ENCODE measurements at regions not wholly inside any gene's neighbourhood (a gene's known extent, or its start where the extent isn't known, plus 50 kb on each side); places are given as distances from the start of the nearest gene placed in this dataset.
"Not testable (repeated sequence)": the region's sequence is repeated elsewhere in the genome, so short reads cannot be mapped to it uniquely, and the experiment has no call there.

DNA sequence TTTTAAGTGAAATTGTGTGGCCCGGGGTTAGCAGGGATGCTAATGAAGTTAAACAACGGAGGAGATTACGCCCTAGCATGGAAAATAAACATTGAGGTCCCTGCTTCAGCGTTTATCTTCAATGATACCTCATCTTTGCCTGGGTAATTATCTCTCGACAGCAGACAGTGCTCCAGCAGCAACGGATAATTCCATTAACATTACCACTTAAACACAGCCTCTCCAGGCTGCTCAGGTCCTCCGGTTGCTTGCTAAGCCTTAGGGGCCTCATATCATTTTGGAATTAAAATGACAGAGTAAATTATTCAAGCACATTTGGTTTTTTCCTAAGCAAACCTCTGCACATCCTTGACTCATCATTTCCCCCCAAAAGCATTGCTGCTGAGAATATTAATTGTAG is 281.5 kb upstream of the KLF3 start:
- DNase-seq = peak in 1 of 2 donors; percentile 42

DNA sequence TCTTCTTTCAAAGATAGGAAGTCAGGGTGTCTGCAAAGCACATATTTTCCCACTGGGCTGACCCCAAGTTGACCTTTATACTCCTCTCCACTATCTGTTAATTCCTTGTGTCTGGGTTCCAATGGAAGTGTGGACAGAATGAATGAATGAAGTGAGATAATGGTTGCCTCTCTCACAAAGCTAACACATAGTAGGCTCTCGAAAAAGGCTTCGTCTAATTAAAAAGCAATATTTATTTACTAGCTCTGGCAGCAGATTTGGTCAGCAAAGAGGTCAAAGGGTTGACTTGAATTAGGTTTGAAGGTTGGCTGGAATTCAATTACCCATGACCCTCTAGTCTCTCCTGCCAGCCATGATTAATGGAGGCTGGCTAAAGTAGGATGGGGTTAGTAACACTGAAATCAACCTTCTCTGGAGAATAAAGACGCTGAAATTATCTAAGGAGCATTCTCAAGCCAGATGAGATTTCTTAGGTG is 280.3 kb upstream of the KLF3 start:
- no peak for DNase-seq

DNA sequence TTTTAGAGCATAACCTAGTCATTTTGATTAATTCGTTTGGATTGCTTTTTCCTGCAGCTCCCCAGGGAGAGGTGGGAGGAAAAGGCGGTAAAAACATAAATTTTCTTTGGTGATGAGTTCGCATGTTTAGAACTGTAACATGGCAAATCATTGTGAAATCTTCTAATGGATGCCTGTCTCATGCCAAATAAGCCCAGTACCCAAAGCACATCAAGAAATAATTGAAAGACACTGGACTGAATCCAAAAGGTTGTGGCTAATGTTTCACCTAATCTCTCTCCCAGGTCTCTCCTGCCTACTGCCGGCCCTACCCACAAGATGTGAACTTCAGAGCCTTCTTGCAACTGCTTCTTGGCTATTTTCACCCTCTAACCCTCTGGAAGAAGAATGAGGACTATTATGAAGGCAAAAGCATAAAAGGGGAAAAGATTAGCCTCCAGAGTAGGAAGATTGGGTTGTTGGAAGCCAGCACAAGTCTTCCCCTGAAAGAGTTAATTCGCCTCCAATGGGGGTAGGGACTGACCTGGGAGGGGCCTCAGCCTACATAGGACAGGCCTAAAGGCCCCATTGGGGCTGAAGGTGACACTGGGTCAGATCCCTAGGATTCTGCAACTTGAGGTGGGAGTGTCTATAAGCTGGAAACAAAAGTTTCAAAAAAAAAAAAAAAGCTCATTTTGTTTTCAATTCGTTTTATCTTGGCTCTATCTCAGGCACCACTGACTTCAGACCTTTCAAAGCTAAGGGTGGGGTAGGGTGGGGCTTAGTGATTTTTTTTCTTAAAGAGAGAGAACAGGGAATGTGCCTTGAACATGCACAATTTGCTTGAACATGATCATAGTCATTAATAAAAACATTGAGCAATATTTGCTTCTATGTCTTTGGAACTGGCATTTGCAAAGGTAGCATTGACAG is 278.6 kb upstream of the KLF3 start:
- DNase-seq = no peak

DNA sequence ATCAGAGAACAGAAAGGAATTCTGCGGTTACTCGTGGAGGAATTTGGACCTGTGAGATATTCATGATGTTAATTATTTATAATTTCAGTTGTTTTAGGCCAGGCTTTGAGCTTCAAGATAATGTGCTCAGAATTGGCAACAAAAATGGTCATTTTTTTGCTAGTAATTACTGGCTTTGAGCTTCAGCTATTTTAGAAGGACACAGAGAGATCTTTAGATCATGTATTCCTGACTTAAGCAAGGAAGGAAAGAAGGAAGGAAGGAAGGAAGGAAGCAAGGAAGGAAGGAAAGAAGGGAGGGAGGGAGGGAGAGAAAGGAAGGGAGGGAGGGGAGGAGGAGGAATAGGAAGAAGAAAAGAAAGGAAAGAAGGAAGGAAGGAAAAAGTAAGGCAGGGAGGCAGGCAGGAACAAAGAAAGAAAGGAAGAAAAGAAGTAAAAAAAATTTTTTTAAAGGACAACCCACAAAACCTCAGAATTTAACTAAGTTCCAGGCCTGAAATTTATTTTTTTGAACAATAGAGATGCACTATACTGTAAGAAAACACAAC is 277.9 kb upstream of the KLF3 start:
- no peak for DNase-seq

DNA sequence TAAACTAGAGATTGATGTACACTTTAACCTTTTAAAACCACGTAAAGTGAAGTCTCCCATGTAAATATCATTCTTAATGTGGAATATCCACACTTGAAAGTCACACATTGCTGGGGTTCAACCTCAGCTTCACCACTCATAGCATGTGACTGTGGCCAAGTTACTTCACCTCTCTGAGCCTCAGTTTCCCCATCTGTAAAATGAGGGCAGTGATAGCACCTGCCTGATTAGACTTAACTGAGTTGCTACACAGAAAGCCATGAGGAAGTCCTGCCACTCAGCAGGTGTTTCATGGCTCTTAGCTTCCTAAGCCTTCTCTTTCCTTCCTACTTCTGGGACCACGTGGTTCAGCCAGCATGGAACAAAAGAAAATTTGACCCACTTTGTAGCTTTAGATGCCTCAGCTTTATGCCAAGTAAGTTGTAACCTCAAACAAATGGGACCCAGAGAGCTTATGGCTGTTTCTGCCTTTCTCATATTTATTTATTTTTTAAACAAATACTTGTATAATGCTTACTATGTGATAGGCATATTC is 277.3 kb upstream of the KLF3 start:
- DNase-seq = no peak

DNA sequence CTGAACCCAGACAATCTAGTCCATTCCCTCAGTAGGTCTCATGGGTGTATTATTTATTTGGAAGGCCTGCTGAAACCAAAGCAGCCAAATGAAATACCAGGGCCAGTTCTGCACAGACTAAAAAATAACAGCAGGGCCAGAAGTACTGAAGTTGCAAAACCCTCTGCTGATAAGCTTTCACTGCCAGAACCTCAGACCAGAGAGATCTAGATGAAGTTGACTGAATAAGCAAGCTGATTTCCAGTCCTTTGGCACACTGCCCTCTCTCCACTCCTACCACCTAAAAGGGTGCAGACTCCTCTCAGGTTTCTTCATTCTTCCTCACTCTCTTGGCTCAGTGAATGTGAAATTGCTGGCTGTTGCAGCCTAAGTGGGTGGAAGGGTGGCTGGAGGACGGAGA is 276.7 kb upstream of the KLF3 start:
- DNase-seq = peak; percentile 54 to 55

DNA sequence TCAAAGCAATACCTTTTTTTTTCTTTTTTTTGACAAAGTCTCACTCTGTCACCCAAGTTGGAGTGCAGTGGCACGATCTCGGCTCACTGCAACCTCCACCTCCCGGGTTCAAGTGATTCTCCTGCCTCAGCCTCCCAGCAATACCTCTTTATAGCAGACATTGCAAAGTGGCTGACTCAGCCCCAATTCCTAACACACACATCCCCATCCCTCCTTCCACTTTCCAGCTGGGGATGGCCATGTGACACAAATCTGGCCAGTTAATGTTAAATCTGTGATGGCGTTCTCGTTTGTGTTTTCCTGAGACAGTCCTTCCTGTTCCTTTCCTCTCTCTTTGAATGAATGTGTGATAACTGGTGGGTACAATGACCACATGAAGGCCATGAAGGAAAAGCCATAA is 276.2 kb upstream of the KLF3 start:
- no peak for DNase-seq

DNA sequence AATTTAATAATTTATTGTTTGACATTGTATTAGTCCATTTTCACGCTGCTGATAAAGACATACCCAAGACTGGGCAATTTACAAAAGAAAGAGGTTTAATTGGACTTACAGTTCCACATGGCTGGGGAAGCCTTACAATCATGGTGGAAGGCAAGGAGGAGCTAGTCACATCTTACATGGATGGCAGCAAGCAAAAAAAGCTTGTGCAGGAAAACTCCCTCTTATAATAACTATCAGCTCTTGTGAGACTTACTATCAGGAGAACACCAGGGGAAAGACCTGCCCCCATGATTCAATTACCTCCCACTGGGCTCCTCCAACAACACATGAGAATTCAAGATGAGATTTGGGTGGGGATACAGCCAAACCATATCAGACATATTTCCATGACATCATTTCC is 275.1 kb upstream of the KLF3 start:
- DNase-seq = not testable (repeated sequence)

DNA sequence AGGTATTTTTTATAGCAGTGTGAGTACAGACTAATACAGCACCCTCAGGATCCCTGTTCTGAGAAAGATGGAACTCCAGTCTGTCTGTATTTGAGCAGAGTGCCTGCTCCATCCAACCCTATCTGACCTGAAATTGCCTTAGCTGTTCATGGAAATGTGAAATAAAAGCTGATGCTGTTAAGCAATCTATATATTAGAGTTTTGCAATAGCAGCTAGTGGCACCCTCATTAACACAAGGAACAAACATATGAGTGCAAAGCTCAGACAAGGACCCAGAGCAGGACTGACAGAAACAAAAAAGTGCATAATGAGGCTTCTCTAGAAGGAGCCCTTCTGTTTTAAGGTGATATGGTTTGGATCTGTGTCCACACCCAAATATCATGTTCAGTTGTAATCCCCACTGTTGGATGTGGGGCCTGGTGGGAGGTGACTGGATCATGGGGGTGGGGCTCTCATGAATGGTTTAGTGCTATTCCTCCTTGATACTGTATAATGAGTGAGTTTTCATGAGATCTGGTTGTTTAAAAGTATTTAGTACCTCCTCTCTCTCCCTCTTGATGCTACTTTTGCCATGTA is 272.9 kb upstream of the KLF3 start:
- no peak for DNase-seq

DNA sequence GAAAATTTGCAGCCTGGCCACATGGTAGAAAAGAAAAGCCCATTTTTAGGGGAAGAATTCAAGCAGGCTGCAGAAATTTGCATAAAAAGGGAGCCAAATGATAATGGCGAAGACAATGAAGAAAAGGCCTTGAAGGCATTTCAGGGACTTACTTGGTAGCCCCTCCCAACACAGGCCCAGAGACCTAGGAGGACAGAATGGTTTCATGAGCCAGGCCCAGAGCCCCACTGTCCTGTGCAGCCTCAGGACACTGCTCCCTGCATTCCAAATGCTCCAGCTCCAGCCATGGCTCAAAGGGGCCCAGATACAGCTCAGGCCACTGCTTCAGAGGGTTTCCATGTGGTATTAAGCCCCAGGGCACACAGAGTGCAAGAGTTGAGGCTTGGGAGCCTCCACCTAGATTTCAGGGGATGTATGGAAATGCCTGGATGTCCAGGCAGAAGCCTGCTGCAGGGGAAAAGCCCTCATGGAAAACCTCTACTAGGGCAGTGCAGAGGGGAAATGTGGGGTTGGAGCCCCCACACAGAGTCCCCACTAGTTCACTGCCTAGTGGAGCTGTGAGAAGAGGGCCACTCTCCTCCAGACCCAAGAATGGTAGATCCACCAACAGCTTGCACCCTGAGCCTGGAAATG is 271.7 kb upstream of the KLF3 start:
- no peak for DNase-seq

DNA sequence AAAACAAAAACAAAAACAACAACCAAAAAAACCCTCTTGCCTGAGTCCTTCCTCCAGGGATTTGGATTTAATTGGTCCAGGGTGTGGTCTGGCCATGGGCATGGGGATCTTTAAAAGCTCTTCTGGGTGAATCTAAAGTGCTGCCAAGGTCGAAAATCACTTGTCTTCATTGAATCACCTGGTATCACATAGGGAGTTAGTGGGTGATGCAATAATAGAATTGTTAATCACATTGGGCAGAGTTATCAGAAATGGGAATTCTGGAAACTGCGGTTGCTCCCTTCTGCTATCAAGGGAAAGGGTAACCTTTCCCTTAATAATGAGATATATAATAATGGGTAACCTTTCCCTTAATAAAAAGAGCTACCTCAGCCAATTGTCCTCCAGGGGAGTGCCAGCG is 267.9 kb upstream of the KLF3 start:
- no peak for DNase-seq

DNA sequence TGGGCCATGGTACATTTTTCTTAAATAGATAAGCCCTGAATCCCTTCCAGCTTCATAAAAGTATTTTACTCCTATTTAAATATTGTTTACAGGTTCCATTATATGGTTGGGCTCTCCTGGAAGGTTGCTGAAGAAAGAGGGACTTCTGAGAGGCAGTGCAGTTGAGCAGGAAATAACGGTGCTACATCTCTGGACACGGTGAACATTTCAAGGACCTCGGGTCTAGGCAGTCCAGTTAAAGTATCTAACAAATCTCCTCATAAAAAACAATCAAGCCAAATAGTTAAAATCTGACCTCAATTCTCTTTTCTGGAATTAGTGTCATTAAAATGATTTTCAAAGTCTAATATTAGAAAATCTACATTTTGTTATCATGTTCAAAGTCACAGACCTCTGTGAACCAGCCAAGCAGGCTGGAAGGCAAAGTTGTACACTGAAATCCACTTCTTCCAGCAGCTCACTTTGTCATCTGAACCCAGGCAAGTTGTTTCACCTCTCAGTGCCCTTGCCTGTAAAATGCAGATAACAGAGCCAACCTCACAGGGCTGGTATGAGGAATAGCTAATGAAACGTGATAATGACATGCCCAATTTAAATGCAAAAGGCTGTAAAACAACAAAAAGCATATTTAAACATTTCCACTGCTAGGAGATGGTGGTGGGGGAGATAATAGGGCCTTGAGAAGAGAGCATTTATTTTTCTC is 267.0 kb upstream of the KLF3 start:
- DNase-seq = no peak

DNA sequence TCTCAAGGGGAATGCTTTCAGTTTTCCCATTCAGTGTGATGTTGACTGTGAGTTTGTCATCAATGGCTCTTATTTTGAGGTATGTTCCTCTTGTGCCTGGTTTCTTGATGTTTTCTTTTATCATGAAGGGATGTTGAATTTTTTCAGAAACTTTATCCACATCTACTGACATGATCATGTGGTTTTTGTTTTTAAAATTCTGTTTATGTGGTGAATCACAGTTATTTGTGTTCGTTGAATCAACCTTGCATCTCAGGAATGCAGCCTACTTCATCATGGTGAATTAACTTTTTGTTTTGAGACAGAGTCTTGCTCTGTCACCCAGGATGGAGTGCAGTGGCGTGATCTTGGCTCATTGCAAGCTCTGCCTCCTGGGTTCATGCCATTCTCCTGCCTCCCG is 263.1 kb upstream of the KLF3 start:
- no peak for DNase-seq

DNA sequence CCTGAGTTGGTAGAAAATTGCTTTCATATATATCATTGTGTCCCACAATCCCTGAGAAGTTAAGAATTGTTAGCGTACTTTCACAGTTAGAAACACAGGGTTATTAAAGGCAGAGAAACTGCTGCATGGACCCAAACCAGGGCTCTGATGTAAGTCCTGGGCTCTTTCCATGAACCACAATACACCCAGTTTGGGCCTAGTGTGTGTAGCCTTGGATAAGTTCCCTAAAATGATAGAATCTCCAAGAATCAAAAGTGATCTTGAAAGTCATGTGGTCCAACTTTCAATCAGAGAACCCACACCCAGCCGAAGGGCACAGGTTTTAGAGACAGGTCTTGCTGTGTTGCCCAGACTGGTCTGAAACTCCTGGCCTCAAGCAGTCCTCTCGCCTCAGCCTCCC is 257.8 kb upstream of the KLF3 start:
- DNase-seq = no peak

DNA sequence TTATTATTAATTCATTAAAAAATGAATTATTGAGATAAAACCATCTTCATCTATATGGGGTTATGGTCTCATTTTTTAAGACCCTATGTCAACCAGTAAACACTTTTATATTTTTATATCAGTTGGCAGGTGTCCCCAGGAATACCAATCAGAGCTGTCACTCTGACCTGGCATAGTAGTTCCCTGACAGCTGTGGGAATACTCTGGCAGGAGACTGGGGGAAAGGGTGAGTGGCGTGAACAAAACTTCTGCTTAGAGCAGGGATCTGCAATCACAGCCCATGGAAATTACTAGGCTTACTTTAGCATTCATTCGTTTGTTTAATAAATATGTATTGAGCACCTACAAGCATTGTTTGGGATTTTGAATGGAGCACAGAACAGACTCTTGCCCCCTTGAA is 254.1 kb upstream of the KLF3 start:
- no peak for DNase-seq

DNA sequence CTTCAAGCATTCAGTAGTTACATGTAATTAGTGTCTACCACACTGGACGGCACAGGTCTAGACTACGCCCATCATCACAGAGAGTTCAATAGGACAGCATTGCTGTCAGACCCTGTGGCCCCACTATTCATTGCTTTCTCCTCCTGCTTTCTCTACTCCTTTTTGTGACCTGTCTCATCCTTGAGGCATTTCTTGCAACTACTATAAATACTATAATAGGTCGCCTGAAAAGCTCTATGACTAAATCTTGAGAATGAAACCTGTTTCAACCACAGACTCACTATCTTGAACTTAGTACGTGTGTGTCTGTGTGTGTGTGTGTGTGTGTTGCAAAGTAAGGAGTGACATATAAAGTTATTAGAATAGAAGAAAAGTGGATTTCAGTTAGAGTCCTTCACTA is 252.9 kb upstream of the KLF3 start:
- DNase-seq = no peak

DNA sequence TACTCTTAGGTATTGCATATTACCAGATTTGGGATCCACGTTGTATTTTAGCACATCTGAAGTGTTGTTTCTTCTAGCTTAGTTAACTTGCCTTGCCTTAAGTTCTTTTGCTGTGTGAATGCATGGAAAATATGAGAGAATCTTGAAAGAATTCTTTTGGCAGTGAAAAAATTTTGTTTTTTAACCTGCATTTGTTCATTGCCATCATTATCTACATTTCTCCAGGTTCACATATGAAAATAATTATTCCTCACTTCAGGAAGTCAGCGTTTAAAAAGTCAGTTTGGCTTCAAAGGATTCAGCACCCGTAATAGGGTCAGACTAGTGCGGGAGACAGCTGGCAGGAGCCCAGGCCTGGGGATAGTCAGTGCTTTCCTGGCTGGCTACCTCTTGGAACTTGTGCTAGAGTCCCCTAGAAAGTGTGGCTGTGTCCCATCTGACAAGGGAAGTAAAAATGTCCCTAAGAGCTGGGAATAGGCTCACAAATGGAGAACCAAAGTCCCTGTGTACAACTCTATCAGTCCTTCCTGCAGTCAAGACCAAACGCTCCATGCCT is 251.9 kb upstream of the KLF3 start:
- no peak for DNase-seq

DNA sequence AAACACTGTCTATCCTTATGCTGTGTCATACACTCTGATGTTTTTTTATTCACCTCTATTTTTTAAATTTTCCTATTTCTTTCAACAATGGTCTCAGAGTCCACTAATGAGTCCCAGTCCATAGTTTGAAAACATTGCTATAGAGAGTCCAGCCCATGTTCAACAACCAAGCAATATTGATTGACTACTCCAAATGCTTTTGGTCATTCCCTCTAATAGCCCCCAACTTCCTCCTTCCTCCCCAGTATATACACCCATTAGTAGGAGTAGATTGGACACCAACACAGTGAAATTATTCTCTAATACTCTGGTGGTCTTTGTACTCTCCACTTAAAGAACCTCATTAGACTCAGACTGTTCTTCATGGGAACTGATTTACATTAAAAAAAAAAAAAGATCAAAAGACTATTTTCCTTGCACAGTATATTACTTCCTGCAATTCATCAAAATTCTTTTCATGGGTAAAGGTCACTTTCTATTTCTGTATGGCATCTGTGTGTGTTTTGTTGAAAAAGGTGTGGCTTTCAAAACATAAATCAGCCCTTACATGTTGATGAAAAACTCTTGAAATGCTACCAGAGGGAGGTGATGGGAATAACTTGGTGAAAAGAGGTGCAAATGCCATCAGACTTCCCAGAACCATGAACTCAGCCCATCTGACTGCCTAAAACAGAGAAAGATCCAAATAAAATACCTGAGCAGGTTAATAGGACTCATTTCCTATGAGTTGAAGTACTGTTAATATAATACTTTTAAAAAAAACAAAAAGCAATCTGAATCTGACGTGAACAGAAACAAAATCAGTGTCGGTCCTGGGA is 250.3 kb upstream of the KLF3 start:
- DNase-seq = no peak

DNA sequence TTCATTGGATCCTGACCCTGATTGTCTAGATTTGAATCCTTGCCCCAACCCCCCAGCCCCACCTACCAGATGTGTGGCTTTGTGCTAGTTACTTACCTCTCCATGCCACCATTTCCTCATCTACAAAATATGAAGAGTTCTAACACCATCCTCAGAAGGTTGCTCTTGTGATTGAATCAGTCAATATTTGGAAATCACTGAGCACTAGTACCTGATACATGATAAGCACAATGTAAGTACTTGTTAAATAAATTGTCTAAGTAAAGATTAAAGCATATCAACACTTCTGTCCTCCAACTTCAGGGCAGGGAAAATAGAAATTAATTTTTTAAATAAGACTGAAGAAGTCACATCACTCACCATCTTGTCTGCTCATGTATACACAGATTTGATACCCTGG is 249.6 kb upstream of the KLF3 start:
- DNase-seq = no peak

DNA sequence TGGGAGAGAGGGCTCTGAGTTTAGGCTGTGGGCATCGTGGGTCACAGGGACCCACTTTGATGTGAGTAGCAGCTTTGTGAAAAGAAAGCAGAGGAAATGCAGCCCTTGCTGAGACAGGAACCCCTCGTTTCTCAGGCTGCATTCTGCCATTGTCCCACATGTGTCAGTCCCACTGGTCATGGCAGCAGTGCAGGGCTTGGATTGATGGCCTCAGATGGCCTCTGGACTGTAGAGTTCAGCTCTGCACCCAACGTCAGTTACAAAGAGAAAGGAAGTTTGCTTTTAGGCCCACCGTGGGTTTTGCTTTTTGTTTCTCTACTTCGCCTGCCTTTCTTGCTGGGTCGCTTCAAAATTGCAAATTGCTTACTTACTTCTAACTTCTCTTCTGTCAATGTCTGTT is 248.3 kb upstream of the KLF3 start:
- DNase-seq = no peak
